GM12878 (cell line): ENCODE measurements at regions not wholly inside any gene's neighbourhood (a gene's known extent, or its start where the extent isn't known, plus 50 kb on each side); places are given as distances from the start of the nearest gene placed in this dataset.

Source experiments
- EZH2 ChIP-seq: IDR thresholded peaks from 2 replicates; pipeline ENCODE4 v1.6.1; 2012; ENCODE audit warnings: low read depth, mild to moderate bottlenecking, control low read depth, inconsistent platforms, low read length, borderline replicate concordance; ENCODE audit not compliant: control insufficient read depth
- TCF12 ChIP-seq: IDR thresholded peaks from 2 replicates; pipeline ENCODE4 v1.6.1; 2011; ENCODE audit warnings: low read depth, mild to moderate bottlenecking, low read length
- TF ChIP-seq, protein P1 (sequence below): IDR thresholded peaks from 2 replicates; pipeline ENCODE4 v1.6.1; 2012; ENCODE audit warnings: low read depth, low read length, improper control_type of control experiment
- TF ChIP-seq, protein P2 (sequence below), 3 experiments: IDR thresholded peaks in 2 of 3; conservative IDR thresholded peaks in 1 of 3; 2 replicates each; pipeline ENCODE4 v1.5.1; 2011; ENCODE audit warnings: low read depth in 3 of 3, low read length in 3 of 3, mild to moderate bottlenecking in 3 of 3, control low read depth in 2 of 3, moderate library complexity in 2 of 3, inconsistent platforms in 1 of 3, mixed read lengths in 1 of 3; ENCODE audit not compliant: control insufficient read depth in 2 of 3, insufficient read depth in 1 of 3; ENCODE audit errors: extremely low read depth in 1 of 3

DNA sequence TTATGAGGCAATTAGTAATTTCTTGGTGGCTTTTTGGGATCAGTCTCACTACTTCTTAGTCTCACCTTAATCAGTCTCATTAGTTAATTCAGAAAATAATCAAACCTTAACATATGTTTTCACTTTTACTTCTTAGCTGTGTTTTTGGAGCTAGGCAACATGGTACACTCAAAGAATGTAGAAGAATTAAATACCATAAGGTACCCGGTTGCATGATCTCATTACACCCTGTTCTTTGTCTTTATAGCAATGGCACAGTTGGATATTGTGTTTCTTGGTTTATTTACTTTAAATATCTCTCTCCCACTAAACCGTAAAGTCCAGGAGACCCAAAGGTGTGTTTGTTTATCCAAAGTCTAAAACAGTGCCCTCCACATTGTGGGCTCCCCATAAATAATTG, 132.3 kb downstream of the TNFSF18 start:
- TF ChIP-seq, protein P1, sequence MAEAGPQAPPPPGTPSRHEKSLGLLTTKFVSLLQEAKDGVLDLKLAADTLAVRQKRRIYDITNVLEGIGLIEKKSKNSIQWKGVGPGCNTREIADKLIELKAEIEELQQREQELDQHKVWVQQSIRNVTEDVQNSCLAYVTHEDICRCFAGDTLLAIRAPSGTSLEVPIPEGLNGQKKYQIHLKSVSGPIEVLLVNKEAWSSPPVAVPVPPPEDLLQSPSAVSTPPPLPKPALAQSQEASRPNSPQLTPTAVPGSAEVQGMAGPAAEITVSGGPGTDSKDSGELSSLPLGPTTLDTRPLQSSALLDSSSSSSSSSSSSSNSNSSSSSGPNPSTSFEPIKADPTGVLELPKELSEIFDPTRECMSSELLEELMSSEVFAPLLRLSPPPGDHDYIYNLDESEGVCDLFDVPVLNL: no peak
- TF ChIP-seq, protein P2, sequence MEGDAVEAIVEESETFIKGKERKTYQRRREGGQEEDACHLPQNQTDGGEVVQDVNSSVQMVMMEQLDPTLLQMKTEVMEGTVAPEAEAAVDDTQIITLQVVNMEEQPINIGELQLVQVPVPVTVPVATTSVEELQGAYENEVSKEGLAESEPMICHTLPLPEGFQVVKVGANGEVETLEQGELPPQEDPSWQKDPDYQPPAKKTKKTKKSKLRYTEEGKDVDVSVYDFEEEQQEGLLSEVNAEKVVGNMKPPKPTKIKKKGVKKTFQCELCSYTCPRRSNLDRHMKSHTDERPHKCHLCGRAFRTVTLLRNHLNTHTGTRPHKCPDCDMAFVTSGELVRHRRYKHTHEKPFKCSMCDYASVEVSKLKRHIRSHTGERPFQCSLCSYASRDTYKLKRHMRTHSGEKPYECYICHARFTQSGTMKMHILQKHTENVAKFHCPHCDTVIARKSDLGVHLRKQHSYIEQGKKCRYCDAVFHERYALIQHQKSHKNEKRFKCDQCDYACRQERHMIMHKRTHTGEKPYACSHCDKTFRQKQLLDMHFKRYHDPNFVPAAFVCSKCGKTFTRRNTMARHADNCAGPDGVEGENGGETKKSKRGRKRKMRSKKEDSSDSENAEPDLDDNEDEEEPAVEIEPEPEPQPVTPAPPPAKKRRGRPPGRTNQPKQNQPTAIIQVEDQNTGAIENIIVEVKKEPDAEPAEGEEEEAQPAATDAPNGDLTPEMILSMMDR (IDR thresholded peaks at IDR 0.05 in 2 of 3, conservative IDR thresholded peaks at IDR 0.05 in 1 of 3; ENCODE audit: control insufficient read depth in 2 of 3, extremely low read depth in 1 of 3, insufficient read depth in 1 of 3, low read depth in 3 of 3, low read length in 3 of 3): no peak
- TF ChIP-seq EZH2 (no peak), TCF12 (no peak)
